GM18861 (cell line): ENCODE measurements at regions not wholly inside any gene's neighbourhood (a gene's known extent, or its start where the extent isn't known, plus 50 kb on each side); places are given as distances from the start of the nearest gene placed in this dataset.

Experiments used
- ATAC-seq: cut with Tn5 transposase; IDR thresholded peaks from one replicate; pipeline ENCODE4 v1.9.1; 2021; ENCODE audit not compliant: unreplicated experiment

GRCh38 chr15:35852818-35853624 lies 307.1 kb upstream of the DPH6 start:
- ATAC-seq, result no peak

DNA sequence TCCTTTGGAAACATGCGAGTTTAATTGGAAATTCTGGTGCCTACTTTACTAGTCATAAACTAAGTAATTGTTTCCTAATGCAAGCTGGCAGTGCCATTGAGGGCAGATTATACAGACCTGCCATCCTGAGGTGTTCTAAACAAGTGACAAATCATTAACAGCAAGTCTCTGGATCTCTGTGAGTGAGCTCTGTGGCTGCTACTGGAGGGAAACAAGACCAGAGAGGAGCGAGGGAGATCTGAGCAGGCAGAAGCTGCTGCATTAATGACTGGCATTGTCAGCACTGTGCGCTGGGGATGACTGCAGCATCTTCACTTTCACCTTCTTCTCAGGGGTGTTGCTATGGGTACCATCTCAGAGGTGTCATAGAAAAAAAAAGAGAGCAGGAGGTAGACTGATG lies 308.4 kb upstream of the DPH6 start:
- no peak for ATAC-seq

DNA sequence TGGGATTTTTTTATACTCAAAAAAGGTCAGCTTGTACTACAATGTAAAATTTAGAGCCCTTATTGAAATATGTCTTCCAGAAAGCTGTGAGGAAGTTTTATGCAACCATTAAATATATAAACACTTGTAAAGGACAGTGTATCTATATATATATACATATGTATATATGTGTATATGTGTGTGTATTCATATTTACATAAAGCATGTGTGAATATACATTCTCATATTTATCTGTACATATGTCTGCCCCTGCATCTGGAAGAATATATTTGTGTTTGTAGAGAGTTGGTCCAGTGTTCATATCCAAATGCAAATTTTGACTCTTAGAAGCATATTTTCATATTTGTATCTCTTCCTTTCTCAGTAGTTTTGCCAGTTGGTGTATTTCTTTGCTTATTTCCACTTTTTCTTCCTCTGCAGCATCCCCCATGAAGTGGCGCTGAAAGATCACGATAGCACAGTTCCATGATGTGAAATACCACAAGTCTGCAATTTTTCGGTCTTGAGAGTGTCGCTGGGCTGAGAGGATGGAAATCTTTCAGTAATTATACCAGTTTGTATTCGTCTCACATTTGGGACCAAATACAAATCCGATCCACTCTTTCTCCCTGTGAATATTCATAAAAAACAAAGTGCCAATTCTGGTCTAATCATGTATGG lies 311.7 kb upstream of the DPH6 start:
- ATAC-seq, result no peak

- ATAC-seq, result no peak
Observed at GRCh38 chr15:35858707-35859106, 312.7 kb upstream of the DPH6 start.

DNA sequence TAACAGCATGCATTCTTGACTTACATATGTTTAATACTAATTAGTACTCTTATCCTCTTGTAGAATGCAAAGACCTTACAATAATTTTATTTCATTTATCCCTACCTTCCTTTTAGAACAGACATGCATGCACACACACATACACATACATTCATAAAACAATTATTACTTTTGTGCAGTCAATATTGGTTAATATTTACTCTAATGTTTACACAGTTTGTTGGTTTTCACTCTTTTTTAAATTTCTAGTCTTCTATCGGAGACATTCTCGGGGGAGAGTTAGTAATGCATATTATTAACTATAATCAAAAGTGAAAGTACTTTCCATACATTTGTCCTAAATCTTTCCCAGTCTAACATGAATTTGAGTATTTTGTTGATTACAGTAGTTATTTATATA lies 317.7 kb upstream of the DPH6 start:
- no peak for ATAC-seq

DNA sequence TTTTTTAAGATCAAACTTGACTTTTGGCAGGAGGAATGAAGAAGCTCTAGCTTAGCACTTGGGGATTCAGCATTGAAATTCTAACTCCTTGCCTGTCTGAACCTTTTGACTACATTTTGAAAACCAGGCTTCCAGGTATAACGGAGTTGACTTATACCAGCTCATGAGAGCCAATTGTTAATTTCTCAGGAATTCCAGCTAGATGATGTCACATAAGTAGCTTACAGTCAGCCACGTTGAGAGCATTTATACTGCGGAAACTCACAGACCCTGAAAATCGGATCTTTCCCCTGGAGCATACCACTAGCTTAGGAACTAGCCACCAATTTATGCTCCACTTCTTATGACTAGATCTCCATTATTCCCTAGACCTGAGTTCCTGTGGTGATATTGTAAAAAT lies 321.4 kb upstream of the DPH6 start:
- ATAC-seq, result no peak

DNA sequence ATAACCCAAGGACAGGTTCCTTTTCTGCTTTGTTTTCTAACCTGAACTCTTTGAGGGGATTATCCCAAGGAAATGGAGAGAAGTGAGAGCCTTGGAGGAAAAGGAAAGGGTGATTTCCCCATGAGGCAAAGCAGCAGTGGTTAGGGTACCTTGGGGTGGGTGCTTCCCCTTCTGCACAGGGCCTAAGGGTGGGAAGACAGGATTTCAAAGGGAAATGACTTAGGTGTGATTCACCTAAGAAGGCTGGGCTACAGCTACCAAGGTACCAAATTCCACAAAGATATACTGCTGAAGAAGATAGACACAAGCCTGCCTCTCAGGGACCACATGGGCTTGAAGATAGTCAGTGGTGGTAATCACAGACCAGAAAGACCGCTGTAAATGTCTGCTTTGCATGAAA lies 325.3 kb upstream of the DPH6 start:
- ATAC-seq, result no peak

DNA sequence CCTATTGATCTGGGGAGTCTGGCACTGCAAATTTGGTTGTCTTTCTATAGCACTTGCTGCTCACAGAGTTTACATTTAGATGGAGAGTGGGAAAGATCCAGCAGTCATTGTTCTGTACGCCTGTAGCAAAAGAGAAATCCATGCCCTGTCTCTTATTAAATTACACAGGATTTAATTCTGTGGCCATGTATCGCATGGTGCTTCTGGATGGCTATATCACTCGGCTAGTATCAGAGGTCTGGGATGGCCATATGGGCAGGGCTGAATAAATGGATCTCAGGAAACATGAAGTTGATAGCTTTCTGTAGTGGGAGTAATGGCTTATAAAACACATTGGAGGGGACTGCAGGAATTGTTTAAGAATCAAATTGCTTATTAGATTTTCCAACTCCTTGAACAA lies 325.8 kb upstream of the DPH6 start:
- ATAC-seq, result no peak

- no peak for ATAC-seq
Observed at GRCh38 chr15:35872577-35872976, 326.6 kb upstream of the DPH6 start.

DNA sequence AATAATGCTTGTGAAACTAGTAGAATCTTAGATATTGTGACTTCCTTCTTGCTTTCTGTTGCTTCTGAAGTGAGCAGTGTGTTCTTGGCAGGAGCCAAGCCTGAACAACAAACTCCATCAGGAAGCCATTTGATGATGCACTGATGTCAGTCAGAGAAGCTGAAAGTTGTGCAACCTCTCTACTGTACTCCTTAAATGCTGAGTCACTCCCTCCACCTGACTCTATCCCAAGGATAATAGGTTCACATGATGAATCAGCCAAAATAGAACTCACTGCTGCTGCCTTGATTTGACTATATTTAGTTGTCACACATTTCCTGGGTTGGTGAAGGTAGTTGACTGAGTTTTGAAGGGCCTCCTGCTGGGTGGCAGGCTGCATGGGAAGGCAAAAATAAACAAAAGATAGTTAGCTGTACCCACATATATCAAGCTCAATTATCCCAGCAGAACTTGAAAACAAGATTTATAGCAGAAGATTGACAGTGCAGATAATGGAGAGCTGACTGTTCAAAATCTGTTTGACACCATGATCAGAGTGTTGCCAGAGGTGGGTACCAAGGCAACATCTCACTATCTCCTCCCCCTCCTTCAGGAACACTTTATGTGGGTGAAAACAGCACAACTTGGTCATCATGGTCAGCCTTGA lies 328.4 kb upstream of the DPH6 start:
- ATAC-seq, result no peak

GRCh38 chr15:35876762-35877161 lies 330.8 kb upstream of the DPH6 start:
- no peak for ATAC-seq

GRCh38 chr15:35880896-35881295 lies 334.9 kb upstream of the DPH6 start:
- ATAC-seq, result no peak

DNA sequence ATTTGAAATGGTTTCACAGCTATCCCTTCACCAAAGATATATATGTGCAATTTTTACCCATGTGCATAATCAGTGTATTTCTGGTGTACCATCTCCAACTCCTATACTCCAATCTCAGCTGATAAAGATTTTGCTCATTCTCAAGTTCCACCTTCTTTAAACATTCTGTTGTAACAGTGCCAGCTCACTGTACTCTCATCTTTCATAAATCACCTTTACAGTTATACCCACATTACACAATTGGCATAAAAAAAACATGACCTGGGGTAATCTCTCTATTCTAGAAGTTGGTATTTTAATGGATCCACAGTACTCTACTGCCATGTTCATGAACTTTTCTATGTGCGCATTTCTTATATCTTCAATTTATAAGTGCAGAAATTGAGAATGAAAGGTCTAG lies 339.9 kb upstream of the DPH6 start:
- ATAC-seq, result no peak

DNA sequence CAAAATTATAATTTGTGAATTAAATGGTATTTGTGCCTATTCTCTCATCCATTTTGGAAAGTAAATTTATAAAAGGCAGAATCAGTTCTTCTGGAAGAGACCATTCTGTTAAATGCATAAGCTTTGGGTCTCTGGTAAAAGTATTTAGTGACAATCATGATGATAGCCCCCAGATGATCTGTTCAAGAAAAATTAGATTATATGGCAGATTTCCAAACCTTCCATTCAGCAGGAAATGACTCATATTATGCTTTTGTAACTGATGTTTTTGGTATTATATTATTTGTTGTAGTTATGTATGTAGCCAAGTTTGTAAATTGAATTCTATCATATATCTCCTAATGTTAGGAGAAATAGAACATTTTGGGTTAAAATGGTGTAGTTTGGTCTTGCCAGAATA lies 340.8 kb upstream of the DPH6 start:
- ATAC-seq, result no peak

DNA sequence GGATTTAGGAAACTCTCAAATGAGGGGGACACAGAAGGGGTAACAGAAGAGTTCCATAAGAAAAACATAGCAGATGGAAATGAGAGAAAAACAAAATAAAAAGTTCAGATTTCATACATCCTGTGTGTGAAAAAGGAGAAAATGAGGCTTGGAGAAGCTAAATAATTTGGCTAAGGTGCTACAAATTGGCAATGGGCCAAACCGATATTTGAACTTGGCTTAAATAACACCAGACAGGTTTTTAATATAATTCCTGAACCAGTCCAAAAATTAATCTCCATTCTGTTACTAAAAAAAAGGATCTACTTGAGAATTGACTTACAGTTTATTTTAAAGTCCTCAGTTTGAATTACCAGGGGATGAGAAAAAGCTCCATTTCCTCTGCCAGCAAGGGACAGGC lies 342.9 kb upstream of the DPH6 start:
- no peak for ATAC-seq

DNA sequence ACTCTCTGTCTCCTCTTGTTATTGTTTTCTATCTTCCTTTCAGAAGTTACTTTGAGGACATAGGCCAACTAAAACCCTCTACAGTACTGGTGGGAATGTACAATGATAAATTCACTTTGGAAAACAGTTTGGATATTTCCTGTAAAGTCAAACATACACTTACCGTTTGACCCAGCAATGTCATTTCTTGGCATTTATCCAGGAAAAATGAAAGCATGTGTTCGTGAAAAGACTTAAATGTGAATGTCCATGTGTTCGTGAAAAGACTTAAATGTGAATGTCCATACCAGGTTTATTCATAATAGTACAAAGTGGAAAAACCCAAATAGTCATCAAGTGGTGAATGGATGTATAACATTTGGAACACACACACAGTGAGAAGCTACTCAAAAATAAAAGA lies 361.5 kb upstream of the DPH6 start:
- ATAC-seq, result no peak

DNA sequence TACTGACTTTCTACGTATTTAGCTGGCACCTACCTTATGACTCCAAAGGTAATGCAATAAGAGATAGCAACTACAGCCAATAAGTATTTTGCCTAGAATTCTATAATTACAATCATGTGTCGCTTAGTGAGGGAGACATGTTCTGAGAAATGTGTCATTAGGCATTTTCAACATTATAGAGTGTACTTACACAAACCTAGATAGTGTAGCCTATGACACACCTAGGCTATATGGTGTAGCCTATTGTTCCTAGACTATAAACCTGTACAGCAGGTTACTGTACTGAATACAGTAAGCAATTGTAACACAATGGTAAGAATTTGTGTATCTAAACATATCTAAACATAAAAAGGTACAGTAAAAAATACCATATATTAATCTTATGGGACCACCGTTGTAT lies 363.4 kb upstream of the DPH6 start:
- no peak for ATAC-seq

DNA sequence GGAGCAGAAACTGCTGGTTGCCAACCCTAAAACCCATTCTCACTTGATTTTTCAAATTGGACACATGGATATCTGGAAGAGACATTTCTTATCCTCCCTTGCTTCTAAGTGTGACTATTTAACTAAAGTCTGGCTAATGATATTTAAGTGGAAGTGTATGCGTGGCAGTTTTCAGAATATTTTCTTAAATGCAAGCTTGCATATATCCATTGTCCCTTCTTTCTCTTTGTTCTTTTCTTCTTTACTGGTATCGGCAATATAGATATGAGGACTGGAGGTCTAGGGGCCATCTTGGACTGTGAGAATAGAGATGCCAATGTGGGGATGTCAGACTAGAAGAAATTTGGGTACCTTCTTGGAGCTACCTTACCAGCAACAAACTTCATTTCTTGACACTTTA lies 364.3 kb upstream of the DPH6 start:
- no peak for ATAC-seq

DNA sequence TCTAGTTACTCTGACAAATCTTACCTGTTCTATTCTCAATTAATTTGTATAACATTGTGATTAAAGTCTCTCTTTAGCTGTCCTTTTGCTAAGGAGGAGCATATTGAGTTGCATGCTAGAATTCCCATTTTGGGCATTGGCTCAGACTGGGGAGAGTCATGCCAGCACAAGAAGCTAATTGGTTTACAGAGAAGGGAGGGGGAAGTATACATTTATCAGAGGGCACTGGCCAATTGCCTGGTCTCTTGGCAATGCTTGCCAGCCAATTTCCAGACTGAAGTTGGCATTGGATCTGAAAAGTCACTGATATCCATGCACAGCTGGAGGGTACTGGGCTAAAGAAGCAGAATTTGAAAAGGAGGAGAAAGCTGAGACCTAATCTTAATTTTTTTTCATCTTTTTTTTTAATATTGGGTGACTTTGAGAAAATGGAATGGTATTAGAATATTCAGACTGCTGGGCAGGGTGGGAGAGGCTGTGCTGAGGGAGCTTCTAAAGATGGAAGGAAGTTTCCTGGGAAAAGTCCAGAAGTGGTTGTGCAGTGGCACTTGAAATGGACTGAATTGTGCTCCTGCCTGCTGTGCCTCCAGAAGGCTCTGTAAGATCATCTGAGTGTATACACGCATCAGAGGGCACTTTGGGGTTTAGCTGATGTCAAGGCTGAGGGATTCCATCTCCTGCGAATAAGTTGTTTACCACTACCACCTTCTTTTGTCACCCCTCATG lies 365.2 kb upstream of the DPH6 start:
- ATAC-seq, result no peak

DNA sequence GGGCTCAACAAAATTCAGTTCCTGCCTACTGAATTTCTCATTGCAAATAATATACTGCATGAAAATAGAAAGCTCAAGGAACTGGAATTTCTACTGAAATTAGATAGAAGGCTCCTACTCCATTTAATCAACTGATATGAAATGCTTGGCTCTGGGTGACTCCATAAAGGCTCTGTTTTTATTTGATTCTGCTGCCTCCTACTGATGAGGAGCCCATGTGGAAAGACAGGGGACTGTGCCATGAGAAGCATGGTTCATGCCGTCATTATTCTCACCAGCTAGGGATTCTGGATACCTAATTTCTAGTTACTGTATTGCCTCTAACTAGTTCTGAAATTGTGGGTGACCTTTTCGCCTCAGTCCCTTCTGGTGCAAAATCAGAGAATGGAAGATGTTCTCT lies 366.2 kb upstream of the DPH6 start:
- no peak for ATAC-seq

DNA sequence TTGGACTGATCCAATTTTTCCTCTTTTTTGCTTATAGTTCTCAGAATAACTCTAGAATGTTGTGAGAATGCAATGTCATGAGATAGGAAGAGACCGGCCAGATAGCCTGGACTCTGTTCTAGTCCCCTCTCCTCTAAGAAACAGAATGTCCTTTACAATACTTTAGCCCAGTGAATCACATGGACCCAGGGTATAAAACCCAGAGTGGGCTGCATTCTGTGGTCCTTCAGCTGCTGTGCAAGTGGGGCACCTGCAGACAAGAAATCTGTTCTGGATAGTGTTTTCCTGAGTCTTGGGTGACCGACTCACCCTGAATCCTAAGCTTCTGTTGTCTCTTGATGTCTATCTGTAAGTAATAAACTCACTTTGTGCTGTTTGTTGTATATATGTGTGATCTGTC lies 368.6 kb upstream of the DPH6 start:
- no peak for ATAC-seq

- ATAC-seq, result no peak
Observed at GRCh38 chr15:35921046-35921445, 375.1 kb upstream of the DPH6 start.
